ENCODE measurements at regions not wholly inside any gene's neighbourhood (a gene's known extent, or its start where the extent isn't known, plus 50 kb on each side); places are given as distances from the start of the nearest gene placed in this dataset.

DNA sequence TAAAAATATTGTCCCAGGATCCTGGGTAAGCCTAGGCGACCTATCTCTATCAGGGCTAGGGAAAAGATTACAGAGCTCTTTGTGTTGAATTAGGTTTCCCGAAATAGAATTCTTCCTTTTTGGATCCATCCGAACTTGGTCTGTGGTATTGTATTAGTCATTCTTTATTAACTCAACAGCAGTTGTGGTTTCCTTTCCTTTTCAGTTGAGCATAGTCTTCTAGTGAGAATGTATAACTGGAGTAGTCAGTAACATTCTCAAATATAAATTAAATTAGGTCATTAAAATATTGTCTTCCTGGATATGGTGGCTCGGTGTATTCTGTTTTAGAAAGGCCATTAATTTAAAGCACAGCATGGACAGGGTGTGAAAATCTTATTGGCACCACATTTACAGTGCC is 520.4 kb downstream of the NLGN4X start:
- dilution Hi-C loops (cut with HindIII; ENCODE audit: low sequenced_read_pairs, unreplicated experiment) (no loop called here), in situ Hi-C loops (cut with MboI; ENCODE audit: low sequenced_read_pairs) (no loop called here), intact Hi-C loops (cut with micrococcal nuclease) (no loop called here)
- no peak overlapping the region for H2BK15ac ChIP-seq (ENCODE audit: low read depth, low read length)
- no peaks in the 10 kb centered on the region for H3K27me3 ChIP-seq (ENCODE audit: control insufficient read depth, insufficient read depth, low read length)
- peaks cover 2% of the 10 kb centered on the region; the same call in 1 of the 2 replicates for H3K9me3 ChIP-seq (ENCODE audit: control insufficient read depth, insufficient read depth, low read length)
- no peak overlapping the region for H3K56ac ChIP-seq (ENCODE audit: extremely low read depth, insufficient read depth, low read length)
- no peak overlapping the region for H3K23ac ChIP-seq (ENCODE audit: low read depth, low read length)
- H3K9me1 ChIP-seq (ENCODE audit: insufficient read depth, low read length): no peaks in the 10 kb centered on the region
- H3K4ac ChIP-seq (ENCODE audit: low read depth, low read length): no peak overlapping the region
- H2AK5ac ChIP-seq (ENCODE audit: low read depth, low read length): no peak overlapping the region
- H2AFZ ChIP-seq (replicated peaks; ENCODE audit: low read length, poor library complexity): no peak overlapping the region
- no peak overlapping the region for H3K27ac ChIP-seq (ENCODE audit: insufficient read depth, low read length)
- TF ChIP-seq NFE2L2 (IDR thresholded peaks at IDR 0.05; ENCODE audit: low read depth, low read length) (no peak), RCOR1 (IDR thresholded peaks at IDR 0.05; ENCODE audit: insufficient replicate concordance, low read length) (no peak), SMC3 (IDR thresholded peaks at IDR 0.05; ENCODE audit: low read depth, low read length) (no peak), CHD1 (IDR thresholded peaks at IDR 0.05; ENCODE audit: low read depth, low read length) (no peak), MAFK (IDR thresholded peaks at IDR 0.05; ENCODE audit: low read depth, low read length) (no peak), BHLHE40 (IDR thresholded peaks at IDR 0.05; ENCODE audit: low read depth, low read length) (no peak), CEBPB (IDR thresholded peaks at IDR 0.05; ENCODE audit: low read depth, low read length) (no peak)
- DNase-seq (no peak), ATAC-seq (ENCODE audit: low read depth) (no peak)
- POLR2A ChIA-PET (ENCODE audit: unreplicated experiment): no interaction called here
- H3K36me3 ChIP-seq (ENCODE audit: control insufficient read depth, insufficient read depth, low read length): no peaks in the 10 kb centered on the region
- H4K5ac ChIP-seq (ENCODE audit: low read depth, low read length): no peak overlapping the region
- BruUV-seq (replicated peaks): no TSS peak
- no peak overlapping the region for H2AK9ac ChIP-seq (replicated peaks; ENCODE audit: low read depth, low read length, poor library complexity)
- no peaks in the 10 kb centered on the region for H3K79me1 ChIP-seq (ENCODE audit: low read depth in 1 of 2, low read length in 2 of 2)
- H2BK20ac ChIP-seq (ENCODE audit: low read depth, low read length): no peak overlapping the region
- H4K8ac ChIP-seq (ENCODE audit: low read depth in 2 of 2, low read length in 2 of 2): no peak overlapping the region
- no peak overlapping the region for H3K4me2 ChIP-seq (ENCODE audit: low read depth, low read length)
- H3K14ac ChIP-seq (replicated peaks; ENCODE audit: low read depth, low read length): no peak overlapping the region
- WGBS, 2 experiments (ENCODE audit: extremely low coverage in 2 of 2, insufficient read length in 1 of 2): no CpG with 5 or more reads among the region's 4 CpGs
- no peak overlapping the region for H3K9ac ChIP-seq (ENCODE audit: low read depth, low read length)
- no peak overlapping the region for H3K4me3 ChIP-seq (ENCODE audit: insufficient read depth, low read depth, low read length)
- no peaks in the 10 kb centered on the region for H3K4me1 ChIP-seq (ENCODE audit: control insufficient read depth, insufficient read depth, low read length)
- no peak overlapping the region for H3K18ac ChIP-seq (ENCODE audit: low read depth, low read length)
- no peak overlapping the region for H4K91ac ChIP-seq (ENCODE audit: insufficient read depth, low read depth, low read length)
- no peak overlapping the region for H2BK120ac ChIP-seq (ENCODE audit: low read depth, low read length)
- no peaks in the 10 kb centered on the region for H4K20me1 ChIP-seq (ENCODE audit: insufficient read depth, low read length)
- H2BK5ac ChIP-seq (ENCODE audit: low read depth, low read length, poor library complexity, severe bottlenecking): no peak overlapping the region
- CTCF ChIA-PET: no interaction called here

All from IMR-90 (cell line).